Glutamatergic neuron (in vitro differentiated cells): ENCODE measurements at regions not wholly inside any gene's neighbourhood (a gene's known extent, or its start where the extent isn't known, plus 50 kb on each side); places are given as distances from the start of the nearest gene placed in this dataset.

Experiments
- DNase-seq: peaks from one replicate; pipeline ENCODE4 v3.0.0; 2022
- H3K27ac Mint-ChIP-seq: one replicate; pipeline ENCODE4 v1.8.0; 2020; ENCODE audit warnings: mild to moderate bottlenecking, mixed read lengths, inconsistent platforms; ENCODE audit not compliant: unreplicated experiment
- H3K27me3 Mint-ChIP-seq: one replicate; pipeline ENCODE4 v1.8.0; 2020; ENCODE audit warnings: mild to moderate bottlenecking, moderate library complexity, mixed read lengths, inconsistent platforms; ENCODE audit not compliant: unreplicated experiment
- H3K36me3 Mint-ChIP-seq: one replicate; pipeline ENCODE4 v1.8.0; 2020; ENCODE audit warnings: mild to moderate bottlenecking, mixed read lengths, inconsistent platforms; ENCODE audit not compliant: unreplicated experiment
- H3K4me1 Mint-ChIP-seq: one replicate; pipeline ENCODE4 v1.8.0; 2020; ENCODE audit warnings: mild to moderate bottlenecking, low read depth, mixed read lengths, inconsistent platforms; ENCODE audit not compliant: unreplicated experiment
- H3K4me3 Mint-ChIP-seq: one replicate; pipeline ENCODE4 v1.8.0; 2020; ENCODE audit warnings: mild to moderate bottlenecking, mixed read lengths, inconsistent platforms; ENCODE audit not compliant: unreplicated experiment
- H3K9me3 Mint-ChIP-seq: one replicate; pipeline ENCODE4 v1.8.0; 2020; ENCODE audit warnings: mild to moderate bottlenecking, moderate library complexity, mixed read lengths, inconsistent platforms; ENCODE audit not compliant: unreplicated experiment
- TF ChIP-seq, protein P1 (sequence below): fragments of 200-600 bp; sonication (generic); IDR thresholded peaks from one replicate; pipeline ENCODE4 v1.5.0; 2021; ENCODE audit not compliant: partially characterized antibody, unreplicated experiment

DNA sequence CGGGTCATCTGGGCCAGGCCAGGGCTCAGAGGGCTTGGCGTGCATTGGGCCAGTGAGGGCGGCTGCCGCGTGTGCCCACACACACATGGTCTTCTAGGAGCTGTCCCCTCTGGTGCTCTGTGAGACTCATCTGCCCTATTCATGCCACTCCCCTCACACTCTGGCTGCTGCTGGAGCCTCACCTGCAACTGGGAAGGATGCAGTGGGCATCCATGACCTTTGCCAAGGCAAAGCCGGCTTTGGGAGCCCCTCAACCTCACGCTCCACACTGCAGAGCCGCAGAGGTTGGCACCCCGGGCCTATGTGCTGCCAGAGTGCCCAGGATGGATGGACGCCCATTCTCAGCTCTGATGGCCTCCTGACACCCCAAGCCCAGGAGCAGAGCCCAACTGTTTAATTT, 330.2 kb upstream of the SALL3 start:
- peaks cover 10% of the 10 kb centered on the region for H3K27me3 Mint-ChIP-seq
- TF ChIP-seq, protein P1, sequence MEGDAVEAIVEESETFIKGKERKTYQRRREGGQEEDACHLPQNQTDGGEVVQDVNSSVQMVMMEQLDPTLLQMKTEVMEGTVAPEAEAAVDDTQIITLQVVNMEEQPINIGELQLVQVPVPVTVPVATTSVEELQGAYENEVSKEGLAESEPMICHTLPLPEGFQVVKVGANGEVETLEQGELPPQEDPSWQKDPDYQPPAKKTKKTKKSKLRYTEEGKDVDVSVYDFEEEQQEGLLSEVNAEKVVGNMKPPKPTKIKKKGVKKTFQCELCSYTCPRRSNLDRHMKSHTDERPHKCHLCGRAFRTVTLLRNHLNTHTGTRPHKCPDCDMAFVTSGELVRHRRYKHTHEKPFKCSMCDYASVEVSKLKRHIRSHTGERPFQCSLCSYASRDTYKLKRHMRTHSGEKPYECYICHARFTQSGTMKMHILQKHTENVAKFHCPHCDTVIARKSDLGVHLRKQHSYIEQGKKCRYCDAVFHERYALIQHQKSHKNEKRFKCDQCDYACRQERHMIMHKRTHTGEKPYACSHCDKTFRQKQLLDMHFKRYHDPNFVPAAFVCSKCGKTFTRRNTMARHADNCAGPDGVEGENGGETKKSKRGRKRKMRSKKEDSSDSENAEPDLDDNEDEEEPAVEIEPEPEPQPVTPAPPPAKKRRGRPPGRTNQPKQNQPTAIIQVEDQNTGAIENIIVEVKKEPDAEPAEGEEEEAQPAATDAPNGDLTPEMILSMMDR = no peak
- H3K27ac Mint-ChIP-seq = no peak overlapping the region
- DNase-seq = no peak
- H3K4me3 Mint-ChIP-seq = no peak overlapping the region
- no peaks in the 10 kb centered on the region for H3K4me1 Mint-ChIP-seq
- H3K9me3 Mint-ChIP-seq = peaks cover 13% of the 10 kb centered on the region
- H3K36me3 Mint-ChIP-seq = peaks cover 11% of the 10 kb centered on the region

GRCh38 chr18:78650926-78651325, 328.7 kb upstream of the SALL3 start:
- Mint-ChIP-seq H3K9me3 (peaks cover 16% of the 10 kb centered on the region), H3K27ac (no peak overlapping the region), H3K4me3 (no peak overlapping the region), H3K36me3 (peaks cover 11% of the 10 kb centered on the region), H3K4me1 (no peaks in the 10 kb centered on the region), H3K27me3 (peaks cover 12% of the 10 kb centered on the region)
- TF ChIP-seq, protein P1 = no peak
- DNase-seq = no peak

DNA sequence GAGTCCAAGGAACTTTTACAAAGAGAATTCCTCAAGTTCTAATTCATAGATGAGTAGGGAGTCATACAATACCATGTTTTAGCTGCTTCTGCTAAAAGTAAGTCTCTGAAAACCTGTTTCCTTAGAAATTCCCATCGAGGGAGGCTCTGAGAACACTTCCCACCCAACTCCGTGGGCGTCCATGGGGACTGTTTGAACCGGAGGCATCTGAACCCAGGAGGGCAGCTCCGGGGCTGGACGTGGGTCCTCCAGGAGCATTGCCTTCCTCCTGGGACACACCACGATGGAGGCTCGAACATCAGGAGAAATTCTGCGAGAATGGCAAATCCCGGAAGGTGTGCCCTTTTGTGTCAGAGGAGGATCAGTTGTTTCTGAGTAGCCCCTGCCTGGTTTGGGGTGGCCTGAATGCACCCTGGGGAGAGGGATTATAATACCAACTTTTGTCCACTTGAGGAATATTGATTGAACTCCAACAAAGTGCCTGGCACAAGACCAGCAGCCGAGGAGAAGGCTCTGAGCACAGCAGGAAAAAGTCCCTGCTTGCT, 327.5 kb upstream of the SALL3 start:
- no peak overlapping the region for H3K4me3 Mint-ChIP-seq
- no peak overlapping the region for H3K27ac Mint-ChIP-seq
- H3K27me3 Mint-ChIP-seq = peaks cover 12% of the 10 kb centered on the region
- DNase-seq = no peak
- peaks cover 18% of the 10 kb centered on the region for H3K9me3 Mint-ChIP-seq
- TF ChIP-seq, protein P1 = no peak
- no peaks in the 10 kb centered on the region for H3K4me1 Mint-ChIP-seq
- peaks cover 11% of the 10 kb centered on the region for H3K36me3 Mint-ChIP-seq

DNA sequence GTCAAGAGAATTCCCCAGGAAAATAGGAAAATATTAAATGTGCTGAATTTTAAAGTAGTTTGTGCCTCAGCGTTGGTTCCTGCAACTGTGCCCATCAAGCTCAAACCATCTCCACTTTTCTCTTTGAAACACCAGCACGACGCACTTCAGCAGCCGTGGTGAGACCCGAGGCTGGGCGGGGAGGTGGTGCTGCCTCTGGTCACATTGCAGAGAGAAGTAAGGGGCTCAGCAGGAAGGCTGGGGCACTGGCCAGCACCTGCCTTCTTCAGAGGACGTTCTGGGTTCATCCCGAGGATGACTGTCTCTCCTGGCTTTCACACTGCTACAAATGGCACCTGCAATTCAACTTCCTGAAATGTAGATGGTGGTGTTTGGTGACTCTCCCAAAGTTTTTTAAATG, 323.7 kb upstream of the SALL3 start:
- Mint-ChIP-seq H3K36me3 (peaks cover 14% of the 10 kb centered on the region), H3K27ac (no peak overlapping the region), H3K4me3 (no peak overlapping the region), H3K27me3 (peaks cover 12% of the 10 kb centered on the region), H3K4me1 (no peaks in the 10 kb centered on the region), H3K9me3 (peaks cover 19% of the 10 kb centered on the region)
- TF ChIP-seq, protein P1 = no peak
- DNase-seq = no peak

DNA sequence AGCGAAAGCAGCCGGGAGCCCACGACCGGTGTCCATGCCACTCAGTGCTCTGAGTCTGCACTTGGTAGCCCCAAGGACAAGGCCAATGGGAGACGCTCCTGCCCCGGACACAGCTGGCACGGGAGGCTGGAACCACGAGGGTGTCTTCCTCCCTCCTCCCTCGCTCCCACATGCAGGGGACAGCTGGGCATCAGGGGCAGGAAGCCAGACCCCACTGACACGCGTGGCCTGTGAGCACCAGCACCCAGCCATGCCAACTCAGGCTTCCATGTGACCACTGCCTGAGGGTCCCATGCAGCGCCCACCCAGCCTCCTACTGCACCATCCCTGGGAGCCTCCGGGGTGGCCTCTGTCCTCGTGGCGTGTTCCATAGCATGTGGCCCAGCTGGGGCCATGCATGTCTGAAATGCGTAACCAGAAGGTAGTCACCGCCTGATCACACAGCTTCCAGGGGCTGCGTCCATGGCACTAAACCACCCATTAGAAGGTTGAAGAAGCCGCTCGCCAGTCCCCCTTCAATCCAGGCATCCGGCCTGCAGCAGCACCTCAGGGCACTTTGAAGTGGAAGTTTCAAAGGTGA, 323.2 kb upstream of the SALL3 start:
- Mint-ChIP-seq H3K27ac (no peak overlapping the region), H3K36me3 (peaks cover 14% of the 10 kb centered on the region), H3K27me3 (peaks cover 12% of the 10 kb centered on the region), H3K9me3 (peaks cover 20% of the 10 kb centered on the region), H3K4me1 (no peaks in the 10 kb centered on the region), H3K4me3 (no peak overlapping the region)
- TF ChIP-seq, protein P1 = no peak
- no peak for DNase-seq
